GM19372 (cell line): ENCODE measurements at regions not wholly inside any gene's neighbourhood (a gene's known extent, or its start where the extent isn't known, plus 50 kb on each side); places are given as distances from the start of the nearest gene placed in this dataset.
"Not testable (repeated sequence)": the region's sequence is repeated elsewhere in the genome, so short reads cannot be mapped to it uniquely, and the experiment has no call there.

Experiments
- ATAC-seq: cut with Tn5 transposase; IDR thresholded peaks from one replicate; pipeline ENCODE4 v1.9.1; 2021; ENCODE audit warnings: mild to moderate bottlenecking, low read depth, moderate library complexity; ENCODE audit not compliant: unreplicated experiment

- peak; percentile 65 for ATAC-seq
Observed at GRCh38 chr21:14630556-14631069, 84.5 kb upstream of the SAMSN1 start.

GRCh38 chr21:14629461-14629860 is 83.3 kb upstream of the SAMSN1 start:
- ATAC-seq: no peak

GRCh38 chr21:14623079-14623478 is 77.0 kb upstream of the SAMSN1 start:
- not testable (repeated sequence) for ATAC-seq

GRCh38 chr21:14620152-14620551 is 74.0 kb upstream of the SAMSN1 start:
- ATAC-seq: no peak

DNA sequence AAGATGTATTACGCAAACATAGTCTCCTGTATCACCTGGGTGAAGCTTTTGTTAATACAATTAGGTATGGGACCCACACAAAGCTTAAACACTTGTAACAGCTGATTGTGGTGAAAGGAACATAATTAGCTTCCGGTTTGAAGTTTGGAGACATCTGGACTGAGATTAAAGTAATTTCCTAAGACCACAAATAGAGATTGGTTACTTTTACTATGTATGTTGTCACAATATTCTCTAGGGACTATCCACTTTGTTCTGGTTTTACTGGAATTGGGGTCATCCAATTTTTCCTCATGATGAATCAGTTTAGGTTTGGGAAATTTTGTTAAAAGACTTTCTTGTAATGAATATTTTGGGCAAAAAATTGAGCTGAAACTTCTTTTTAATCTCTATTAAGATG is 71.8 kb upstream of the SAMSN1 start:
- ATAC-seq: no peak

DNA sequence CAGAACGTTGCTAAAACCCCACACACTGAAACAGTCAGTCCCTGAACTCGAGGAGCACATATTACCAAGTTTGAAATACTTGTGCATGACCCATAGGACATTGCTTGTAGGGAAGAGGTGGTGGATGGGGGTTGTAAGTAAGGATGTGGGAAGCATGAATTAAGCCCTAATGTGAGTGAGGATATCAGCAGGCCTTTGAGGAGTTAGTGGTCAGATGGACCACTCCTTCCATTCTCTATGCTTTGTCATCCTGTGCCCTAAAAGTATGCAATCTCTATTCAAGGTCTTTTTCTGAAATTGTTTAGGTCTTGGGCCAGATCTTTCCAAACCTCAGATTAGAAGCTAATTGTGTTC is 70.9 kb upstream of the SAMSN1 start:
- ATAC-seq: no peak

- ATAC-seq: no peak
Observed at GRCh38 chr21:14616380-14617039, 70.4 kb upstream of the SAMSN1 start.

DNA sequence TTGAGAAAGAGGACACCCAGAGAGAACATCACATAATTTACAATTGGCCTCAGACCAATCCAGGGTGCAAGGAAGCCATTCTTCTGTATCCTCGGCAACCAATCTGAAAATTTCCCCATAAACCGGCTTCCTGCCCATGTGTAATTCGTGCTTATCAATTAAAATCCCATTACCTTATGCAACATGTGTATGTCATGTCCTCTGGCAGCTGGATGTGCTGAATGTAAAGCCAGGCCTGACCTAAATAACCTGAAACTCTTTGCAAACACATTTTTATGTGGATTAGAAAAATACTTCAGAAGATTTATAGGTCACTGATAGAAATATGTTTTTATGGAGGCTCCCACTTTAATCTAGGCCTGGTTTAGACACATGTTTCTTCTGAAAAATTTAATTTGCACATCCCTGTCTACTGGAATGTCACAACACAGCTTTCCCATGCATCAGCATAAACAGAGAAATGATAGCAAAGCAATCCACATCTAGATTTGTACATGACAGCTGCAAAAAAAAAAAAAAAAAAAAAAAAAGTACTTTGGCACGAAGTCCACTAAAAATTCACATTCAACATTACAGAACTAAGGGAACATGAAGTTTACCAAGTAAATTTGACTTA is 69.4 kb upstream of the SAMSN1 start:
- ATAC-seq: no peak

DNA sequence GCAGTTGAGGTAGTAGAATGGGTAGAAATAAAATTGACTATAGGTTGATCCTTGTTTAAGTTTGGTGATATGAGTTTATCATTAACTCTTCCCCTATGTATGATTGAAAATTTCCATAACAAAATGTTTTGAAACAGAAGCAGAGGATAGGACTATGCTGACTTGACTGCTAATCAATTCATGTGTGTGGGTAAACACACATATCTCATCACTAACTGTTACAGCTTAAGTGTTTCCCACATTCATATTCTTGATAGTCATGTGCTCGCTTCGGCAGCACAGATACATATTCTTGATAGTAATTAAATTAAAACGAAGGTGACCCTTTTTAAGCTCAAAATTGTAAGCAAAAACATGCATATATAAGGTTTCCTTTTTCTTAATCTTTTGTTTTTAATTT is 68.2 kb upstream of the SAMSN1 start:
- no peak for ATAC-seq

GRCh38 chr21:14613486-14614224 is 67.5 kb upstream of the SAMSN1 start:
- no peak for ATAC-seq

- ATAC-seq: not testable (repeated sequence)
Observed at GRCh38 chr21:14610119-14610518, 64.0 kb upstream of the SAMSN1 start.

DNA sequence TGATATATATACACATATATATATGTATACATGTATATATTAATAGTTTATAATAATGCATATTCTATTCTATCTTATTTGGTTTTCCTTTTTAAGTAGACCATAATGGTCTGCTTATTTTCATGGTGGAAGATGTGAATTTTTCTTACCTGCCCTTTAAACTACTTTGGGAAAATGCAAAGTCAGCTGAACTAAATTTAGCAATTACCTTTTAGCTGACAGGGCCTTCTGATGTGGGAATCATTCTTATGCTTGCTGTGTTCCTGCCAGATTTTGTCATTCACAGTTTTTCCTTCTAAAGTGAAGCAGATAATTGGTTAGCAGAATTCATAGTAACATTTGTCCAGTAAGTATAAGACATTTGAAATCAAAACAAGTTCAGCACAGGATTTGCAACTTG is 63.2 kb upstream of the SAMSN1 start:
- no peak for ATAC-seq

DNA sequence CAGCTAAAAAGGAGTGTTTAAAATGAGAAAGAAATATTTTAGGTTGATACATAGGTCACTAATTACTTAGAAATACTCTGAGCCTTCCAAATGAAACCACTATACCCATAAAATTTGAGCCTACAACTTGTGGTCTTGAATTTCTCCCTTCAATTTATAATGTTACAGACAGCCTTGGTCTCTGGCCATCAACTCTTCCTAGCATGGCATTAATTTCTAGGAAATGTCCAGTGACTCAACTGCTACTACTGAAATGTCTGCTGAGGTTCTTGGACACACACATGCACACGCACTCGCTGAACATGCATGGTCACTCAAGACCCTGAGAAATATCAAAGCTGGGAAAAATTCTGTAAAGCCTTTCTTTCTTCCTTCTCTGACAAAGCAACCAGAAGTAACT is 61.1 kb upstream of the SAMSN1 start:
- ATAC-seq: no peak

GRCh38 chr21:14603202-14603601 is 57.1 kb upstream of the SAMSN1 start:
- ATAC-seq: no peak

GRCh38 chr21:14602382-14602958 is 56.4 kb upstream of the SAMSN1 start:
- peak; percentile 91 for ATAC-seq

- no peak for ATAC-seq
Observed at GRCh38 chr21:14600569-14601297, 54.6 kb upstream of the SAMSN1 start.

DNA sequence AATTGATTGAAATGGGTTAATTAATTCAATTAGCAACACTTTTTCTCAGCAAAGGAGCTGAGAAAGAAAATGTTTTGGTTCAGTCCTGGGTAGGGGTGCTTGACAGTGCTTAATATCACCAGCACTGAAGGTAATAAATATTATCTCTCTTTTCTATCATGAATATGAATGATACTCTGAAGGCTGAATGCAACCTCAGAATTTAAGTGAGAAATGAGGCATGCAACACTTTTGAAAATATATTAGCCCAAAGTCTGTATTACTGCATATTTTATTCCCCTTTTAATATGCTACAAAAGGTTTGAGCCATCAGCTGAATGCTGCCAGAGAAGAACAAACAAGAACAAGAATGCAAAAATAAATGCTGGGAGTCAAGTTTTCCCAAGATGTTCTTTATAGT is 52.0 kb upstream of the SAMSN1 start:
- ATAC-seq: no peak
